Right cardiac atrium (tissue), 5 donors: ENCODE measurements at regions not wholly inside any gene's neighbourhood (a gene's known extent, or its start where the extent isn't known, plus 50 kb on each side); places are given as distances from the start of the nearest gene placed in this dataset.

Experiments
- ATAC-seq, 2 donors: fragments of 200-7000 bp; cut with Tn5 transposase; one replicate each; pipeline versions ENCODE4 v1.8.0 to v1.9.1; 2020; ENCODE audit warnings: moderate library complexity in 2 of 2, mild to moderate bottlenecking in 1 of 2
- DNase-seq, 3 donors: peaks; one replicate each; pipeline ENCODE4 v3.0.0-alpha.2; 2020
- H3K27ac ChIP-seq: one replicate; pipeline ENCODE4 v1.5.1; 2013; ENCODE audit warnings: mild to moderate bottlenecking, low read length, control low read depth, moderate library complexity
- H3K27me3 ChIP-seq: one replicate; pipeline ENCODE4 v1.6.1; 2013; ENCODE audit not compliant: control insufficient read depth, insufficient read depth
- H3K4me1 ChIP-seq: one replicate; pipeline ENCODE4 v1.6.1; 2013; ENCODE audit warnings: low read length; ENCODE audit not compliant: control insufficient read depth, insufficient read depth
- H3K4me3 ChIP-seq: one replicate; pipeline ENCODE4 v1.5.1; 2013; ENCODE audit warnings: low read length, control low read depth
- H3K9me3 ChIP-seq: one replicate; pipeline ENCODE4 v1.6.1; 2013; ENCODE audit warnings: low read length; ENCODE audit not compliant: control insufficient read depth
- WGBS: extraction: QIAGEN DNeasy Blood & Tissue Kit; methylation state at CpG from one replicate; pipeline ENCODE4 v1.1.7; 2013; 5-methylcytosine and 5-hydroxymethylcytosine counted together
- intact Hi-C, 4 donors: fragments of 100-400 bp; cut with DNase I; formaldehyde crosslinking; loops; one replicate each; pipeline versions ENCODE4 v1.11.0 to v1.14.0; 2022 to 2023
- donor health status: healthy with polysubstance abuse.
- donor health status: DM: no; HTN: yes; CAD: no.
- donor health status: DM: no; HTN: no; CAD: no.
- donor health status: DM: no; HTN: yes; CAD: no; lungs with severe emphysema.
- donor health status: DM: yes; HTN: yes; CAD: no.

GRCh38 chr4:188892837-188893236 lies 753.6 kb downstream of the TRIML1 start:
- Histone ChIP-seq H3K4me1 (no peaks in the 10 kb centered on the region), H3K4me3 (no peak overlapping the region), H3K9me3 (no peaks in the 10 kb centered on the region), H3K27me3 (no peaks in the 10 kb centered on the region), H3K27ac (no peak overlapping the region)
- no peak for DNase-seq
- ATAC-seq = no peak
- intact Hi-C loops = no loop called here
- 87% methylated on average over 2 of the region's 2 CpGs for WGBS

DNA sequence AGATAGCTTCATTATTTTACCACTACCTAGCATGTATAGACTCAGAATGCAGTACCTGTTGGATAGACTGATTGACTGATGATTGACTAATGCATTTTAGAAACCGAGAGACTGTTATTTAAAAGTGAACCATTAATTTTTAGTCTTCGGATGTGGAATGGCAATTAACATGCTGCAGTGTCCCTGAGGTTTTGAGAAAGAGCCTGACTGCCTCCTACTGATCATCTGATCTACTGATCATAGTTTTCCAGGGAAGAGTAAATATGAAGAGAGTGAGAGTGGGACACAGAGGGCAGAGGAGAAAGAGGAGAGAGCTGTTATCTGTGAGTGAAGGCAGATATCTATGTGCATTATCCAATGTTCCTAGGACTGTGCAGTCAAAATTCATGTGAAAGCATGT lies 764.7 kb downstream of the TRIML1 start:
- intact Hi-C loops = no loop called here
- Histone ChIP-seq H3K27me3 (no peaks in the 10 kb centered on the region), H3K4me1 (no peaks in the 10 kb centered on the region), H3K27ac (no peak overlapping the region), H3K4me3 (no peak overlapping the region), H3K9me3 (no peaks in the 10 kb centered on the region)
- DNase-seq (no peak), ATAC-seq (no peak)
- WGBS = 61% methylated on average over 2 of the region's 2 CpGs

DNA sequence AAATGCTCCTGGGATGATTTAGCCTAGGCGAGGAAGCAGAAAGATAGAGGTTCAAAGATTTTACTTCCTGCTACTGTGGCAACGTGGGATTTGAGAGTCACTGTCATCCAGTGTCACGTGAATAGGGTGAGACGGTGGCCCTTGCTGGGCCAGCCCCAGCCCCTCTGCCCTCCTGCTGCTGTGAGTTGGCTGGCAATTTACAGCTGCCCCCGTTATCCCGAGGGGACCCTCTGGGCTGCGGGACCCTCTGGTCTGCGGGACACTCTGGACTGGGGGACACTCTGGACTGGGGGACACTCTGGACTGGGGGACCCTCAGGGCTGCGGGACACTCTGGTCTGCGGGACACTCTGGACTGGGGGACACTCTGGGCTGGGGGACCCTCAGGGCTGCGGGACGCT lies 765.4 kb downstream of the TRIML1 start:
- DNase-seq (no peak), ATAC-seq (no peak)
- Histone ChIP-seq H3K27me3 (no peaks in the 10 kb centered on the region), H3K4me3 (no peak overlapping the region), H3K9me3 (no peaks in the 10 kb centered on the region), H3K27ac (no peak overlapping the region), H3K4me1 (no peaks in the 10 kb centered on the region)
- intact Hi-C loops = no loop called here
- 86% methylated on average over 12 of the region's 12 CpGs for WGBS

- WGBS = 91% methylated on average over 16 of the region's 18 CpGs
- no peaks in the 10 kb centered on the region for H3K4me1 ChIP-seq
Measured at GRCh38 chr4:188905248-188905647, 766.0 kb downstream of the TRIML1 start.

GRCh38 chr4:188911199-188911598 lies 772.0 kb downstream of the TRIML1 start:
- ATAC-seq (no peak), DNase-seq (peak in 1 of 3 donors; percentile 25)
- 91% methylated on average over 5 of the region's 5 CpGs for WGBS
- no peaks in the 10 kb centered on the region for H3K27me3 ChIP-seq
- no peaks in the 10 kb centered on the region for H3K9me3 ChIP-seq
- H3K4me3 ChIP-seq = no peak overlapping the region
- no peak overlapping the region for H3K27ac ChIP-seq
- intact Hi-C loops = no loop called here
- no peaks in the 10 kb centered on the region for H3K4me1 ChIP-seq

More at GRCh38 chr4:188905248-188905647, 766.0 kb downstream of the TRIML1 start:
- intact Hi-C loops = no loop called here
- no peak overlapping the region for H3K4me3 ChIP-seq
- H3K9me3 ChIP-seq = no peaks in the 10 kb centered on the region
- DNase-seq = no peak
- no peak overlapping the region for H3K27ac ChIP-seq
- no peaks in the 10 kb centered on the region for H3K27me3 ChIP-seq
- no peak for ATAC-seq

DNA sequence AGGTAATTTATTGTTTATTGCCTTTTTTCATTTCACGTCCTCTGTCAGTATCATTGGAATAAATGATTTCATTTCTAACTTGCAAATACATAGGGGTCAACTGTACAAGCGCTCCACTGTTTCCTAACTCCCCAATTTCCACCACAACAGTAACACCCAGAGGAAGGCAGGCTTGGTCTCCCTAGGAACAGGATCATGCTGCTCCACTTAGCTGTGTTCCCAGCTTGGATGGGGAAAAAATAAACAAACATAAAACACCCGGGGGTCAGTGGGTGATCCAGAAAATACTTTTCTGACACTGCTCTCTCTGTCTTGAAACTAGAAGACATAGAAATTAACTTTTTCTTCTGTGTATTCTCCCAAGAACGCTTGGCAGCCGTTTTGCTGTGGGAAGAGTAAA lies 772.5 kb downstream of the TRIML1 start:
- DNase-seq (no peak), ATAC-seq (no peak)
- 83% methylated on average over 5 of the region's 5 CpGs for WGBS
- Histone ChIP-seq H3K9me3 (no peaks in the 10 kb centered on the region), H3K4me1 (no peaks in the 10 kb centered on the region), H3K27me3 (no peaks in the 10 kb centered on the region), H3K27ac (no peak overlapping the region), H3K4me3 (no peak overlapping the region)
- intact Hi-C loops = no loop called here

GRCh38 chr4:188915175-188915574 lies 775.9 kb downstream of the TRIML1 start:
- ATAC-seq = no peak

GRCh38 chr4:188918787-188919186 lies 779.5 kb downstream of the TRIML1 start:
- no peak overlapping the region for H3K27ac ChIP-seq
- no peaks in the 10 kb centered on the region for H3K9me3 ChIP-seq
- intact Hi-C loops = no loop called here
- DNase-seq = no peak
- no peak for ATAC-seq
- H3K4me3 ChIP-seq = no peak overlapping the region
- 59% methylated on average over 2 of the region's 2 CpGs for WGBS
- no peaks in the 10 kb centered on the region for H3K4me1 ChIP-seq
- no peaks in the 10 kb centered on the region for H3K27me3 ChIP-seq

More at GRCh38 chr4:188915175-188915574, 775.9 kb downstream of the TRIML1 start:
- Histone ChIP-seq H3K27ac (no peak overlapping the region), H3K4me3 (no peak overlapping the region), H3K9me3 (no peaks in the 10 kb centered on the region), H3K4me1 (no peaks in the 10 kb centered on the region), H3K27me3 (no peaks in the 10 kb centered on the region)
- 83% methylated on average over 5 of the region's 5 CpGs for WGBS
- intact Hi-C loops = no loop called here
- DNase-seq = no peak

DNA sequence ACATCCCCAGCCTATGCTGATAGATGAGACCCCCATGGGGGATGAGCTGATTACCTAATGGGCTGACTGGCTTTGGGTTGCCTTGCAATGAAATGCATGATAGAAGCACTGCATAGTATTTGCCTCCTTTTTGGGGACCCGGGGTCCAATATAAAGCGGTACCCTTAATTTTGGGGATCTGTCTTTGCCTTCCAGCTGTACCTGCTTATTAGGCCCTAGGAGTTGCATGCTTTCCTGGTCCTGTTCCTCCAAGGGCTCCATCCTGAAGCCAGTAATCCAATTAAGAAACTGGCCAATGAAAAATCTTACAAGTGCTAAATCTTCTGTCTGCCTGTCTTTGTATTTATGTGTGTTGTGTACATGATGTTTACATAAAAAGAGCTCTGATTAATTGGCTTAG lies 791.6 kb downstream of the TRIML1 start:
- DNase-seq = no peak
- intact Hi-C loops = no loop called here
- ATAC-seq = no peak
- WGBS = 83% methylated on average over 2 of the region's 2 CpGs
- Histone ChIP-seq H3K27ac (no peak overlapping the region), H3K9me3 (no peaks in the 10 kb centered on the region), H3K4me1 (no peaks in the 10 kb centered on the region), H3K4me3 (no peak overlapping the region), H3K27me3 (no peaks in the 10 kb centered on the region)

- Histone ChIP-seq H3K4me1 (no peaks in the 10 kb centered on the region), H3K27ac (no peak overlapping the region), H3K27me3 (no peaks in the 10 kb centered on the region), H3K9me3 (no peaks in the 10 kb centered on the region), H3K4me3 (no peak overlapping the region)
- intact Hi-C loops = no loop called here
- 70% methylated on average over 5 of the region's 5 CpGs for WGBS
- DNase-seq (no peak), ATAC-seq (no peak)
Measured at GRCh38 chr4:188934320-188934962, 795.2 kb downstream of the TRIML1 start.

GRCh38 chr4:188941524-188942119 lies 802.4 kb downstream of the TRIML1 start:
- 65% methylated on average over 3 of the region's 3 CpGs for WGBS
- H3K27ac ChIP-seq = no peak overlapping the region
- H3K27me3 ChIP-seq = no peaks in the 10 kb centered on the region
- no peaks in the 10 kb centered on the region for H3K4me1 ChIP-seq
- intact Hi-C loops = no loop called here
- no peak overlapping the region for H3K4me3 ChIP-seq
- no peak for ATAC-seq
- no peak for DNase-seq
- no peaks in the 10 kb centered on the region for H3K9me3 ChIP-seq

DNA sequence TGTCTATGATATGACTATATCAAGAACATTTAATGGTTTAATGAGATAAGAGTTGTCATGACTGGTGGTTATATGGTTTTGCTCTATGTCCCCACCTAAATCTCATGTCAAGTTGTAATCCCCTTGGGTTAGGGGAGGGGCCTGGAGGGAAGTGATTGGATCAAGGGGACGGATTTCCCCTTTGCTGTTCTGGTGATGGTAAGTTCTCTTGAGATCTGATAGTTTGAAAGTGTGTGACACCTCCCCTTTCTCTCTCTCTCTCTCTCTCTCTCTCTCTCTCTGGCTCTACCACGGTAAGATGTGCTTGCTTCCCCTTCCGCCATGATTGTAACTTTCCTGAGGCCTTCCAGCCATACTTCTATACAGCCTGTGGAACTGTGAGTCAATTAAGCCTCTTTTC lies 803.4 kb downstream of the TRIML1 start:
- ATAC-seq = no peak
- Histone ChIP-seq H3K4me1 (no peaks in the 10 kb centered on the region), H3K27me3 (no peaks in the 10 kb centered on the region), H3K9me3 (no peaks in the 10 kb centered on the region), H3K27ac (no peak overlapping the region), H3K4me3 (no peak overlapping the region)
- no peak for DNase-seq
- WGBS = 87% methylated on average over 3 of the region's 3 CpGs
- intact Hi-C loops = no loop called here
